ENCODE measurements at regions not wholly inside any gene's neighbourhood (a gene's known extent, or its start where the extent isn't known, plus 50 kb on each side); places are given as distances from the start of the nearest gene placed in this dataset.

DNA sequence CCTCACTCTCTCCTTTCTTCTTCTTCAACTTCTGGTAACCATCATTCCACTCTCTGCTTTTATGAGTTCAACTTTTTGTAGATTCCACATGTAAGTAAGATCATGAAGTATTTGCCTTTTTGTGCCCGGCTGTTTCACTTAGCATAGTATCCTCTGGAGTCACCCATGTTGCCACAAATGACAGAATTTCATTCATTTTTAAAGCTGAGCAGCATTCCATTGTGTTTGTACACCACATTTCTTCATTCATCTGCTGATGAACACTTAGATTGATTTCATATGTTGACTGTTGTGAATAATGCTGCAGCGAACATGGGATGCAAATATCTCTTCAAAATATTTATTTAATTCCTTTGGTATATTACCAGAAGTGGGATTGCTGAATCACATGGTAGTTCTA is 133.6 kb upstream of the ERBB4 start:
- TF ChIP-seq, protein P1, sequence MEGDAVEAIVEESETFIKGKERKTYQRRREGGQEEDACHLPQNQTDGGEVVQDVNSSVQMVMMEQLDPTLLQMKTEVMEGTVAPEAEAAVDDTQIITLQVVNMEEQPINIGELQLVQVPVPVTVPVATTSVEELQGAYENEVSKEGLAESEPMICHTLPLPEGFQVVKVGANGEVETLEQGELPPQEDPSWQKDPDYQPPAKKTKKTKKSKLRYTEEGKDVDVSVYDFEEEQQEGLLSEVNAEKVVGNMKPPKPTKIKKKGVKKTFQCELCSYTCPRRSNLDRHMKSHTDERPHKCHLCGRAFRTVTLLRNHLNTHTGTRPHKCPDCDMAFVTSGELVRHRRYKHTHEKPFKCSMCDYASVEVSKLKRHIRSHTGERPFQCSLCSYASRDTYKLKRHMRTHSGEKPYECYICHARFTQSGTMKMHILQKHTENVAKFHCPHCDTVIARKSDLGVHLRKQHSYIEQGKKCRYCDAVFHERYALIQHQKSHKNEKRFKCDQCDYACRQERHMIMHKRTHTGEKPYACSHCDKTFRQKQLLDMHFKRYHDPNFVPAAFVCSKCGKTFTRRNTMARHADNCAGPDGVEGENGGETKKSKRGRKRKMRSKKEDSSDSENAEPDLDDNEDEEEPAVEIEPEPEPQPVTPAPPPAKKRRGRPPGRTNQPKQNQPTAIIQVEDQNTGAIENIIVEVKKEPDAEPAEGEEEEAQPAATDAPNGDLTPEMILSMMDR (conservative IDR thresholded peaks at IDR 0.05; ENCODE audit: low read length): no peak
- no peak for TF ChIP-seq EZH2phosphoT487 (IDR thresholded peaks at IDR 0.05; ENCODE audit: borderline replicate concordance)
